ENCODE measurements at regions not wholly inside any gene's neighbourhood (a gene's known extent, or its start where the extent isn't known, plus 50 kb on each side); places are given as distances from the start of the nearest gene placed in this dataset.

- Histone ChIP-seq H3K18ac (ENCODE audit: insufficient read length, low read depth, low read length) (no peak overlapping the region), H2BK20ac (ENCODE audit: low read depth, low read length, poor library complexity, severe bottlenecking) (no peak overlapping the region), H2BK5ac (ENCODE audit: insufficient read length, low read length) (no peak overlapping the region), H2AK5ac (ENCODE audit: insufficient read length, low read length) (no peak overlapping the region), H3K9ac (ENCODE audit: extremely low read depth, insufficient read length, low read length) (no peak overlapping the region), H3K4ac (ENCODE audit: low read depth, low read length) (no peak overlapping the region), H3K23me2 (ENCODE audit: insufficient read length, low read depth, low read length, poor library complexity, severe bottlenecking) (no peaks in the 10 kb centered on the region), H3K27me3 (ENCODE audit: insufficient read depth, low read length) (no peaks in the 10 kb centered on the region), H3K14ac (ENCODE audit: insufficient read depth, low read length) (no peak overlapping the region), H4K91ac (ENCODE audit: insufficient read length, low read depth, low read length) (no peak overlapping the region), H3K4me1 (ENCODE audit: insufficient read depth, low read length) (no peaks in the 10 kb centered on the region), H3K23ac (ENCODE audit: insufficient read length, low read depth, low read length) (no peak overlapping the region), H3T11ph (ENCODE audit: low read length) (no peak overlapping the region), H2AFZ (ENCODE audit: low read length) (no peak overlapping the region), H4K20me1 (ENCODE audit: control insufficient read depth, insufficient read depth, insufficient read length) (no peaks in the 10 kb centered on the region), H2BK120ac (ENCODE audit: low read depth, low read length, poor library complexity, severe bottlenecking) (no peak overlapping the region), H3K79me2 (ENCODE audit: insufficient read depth, low read length) (no peaks in the 10 kb centered on the region), H3K27ac (ENCODE audit: insufficient read length, low read depth, low read length) (no peak overlapping the region), H3K56ac (ENCODE audit: insufficient read length, low read depth, low read length) (no peak overlapping the region), H2BK12ac (ENCODE audit: insufficient read length, low read depth, low read length) (no peak overlapping the region), H3K79me1 (ENCODE audit: insufficient read depth, low read depth, low read length, poor library complexity, severe bottlenecking) (no peaks in the 10 kb centered on the region), H4K5ac (ENCODE audit: insufficient read length, low read depth, low read length) (no peak overlapping the region), H3K9me3 (ENCODE audit: control insufficient read depth, low read depth, low read length) (no peaks in the 10 kb centered on the region), H4K8ac (replicated peaks; ENCODE audit: insufficient read length, low read depth, low read length) (no peak overlapping the region), H3K4me2 (ENCODE audit: insufficient read depth, insufficient read length, low read length) (no peak overlapping the region), H2BK15ac (ENCODE audit: low read depth, low read length) (no peak overlapping the region)
- no peak for TF ChIP-seq CTCF (conservative IDR thresholded peaks at IDR 0.05)
- DNase-seq = no peak
- H3K4me1 Mint-ChIP-seq = no peaks in the 10 kb centered on the region
- H3K36me3 Mint-ChIP-seq (ENCODE audit: insufficient read depth in 1 of 3, low read depth in 3 of 3) = no peaks in the 10 kb centered on the region
- H3K27me3 Mint-ChIP-seq (ENCODE audit: low read depth) = no peaks in the 10 kb centered on the region; the same call in 1 of the 2 replicates
- H3K9me3 Mint-ChIP-seq = no peaks in the 10 kb centered on the region; a peak in 1 of 5 replicates
- WGBS (ENCODE audit: extremely low coverage, insufficient read length, low lambda C conversion rate) = no CpG with 5 or more reads among the region's 7 CpGs
- H3K4me3 Mint-ChIP-seq = no peak overlapping the region
- no peak overlapping the region for H3K27ac Mint-ChIP-seq
These were observed 448.7 kb upstream of the FAT1 start for GRCh38 chr4:187172340-187172761.
